Suprapubic skin (tissue), 3 donors: ENCODE measurements at regions not wholly inside any gene's neighbourhood (a gene's known extent, or its start where the extent isn't known, plus 50 kb on each side); places are given as distances from the start of the nearest gene placed in this dataset.

Experiments
- CTCF ChIP-seq, 2 donors: fragments of 200-600 bp in 1 of 2; fragments of 450-650 bp in 1 of 2; sonication (generic) in 1 of 2; IDR thresholded peaks; one replicate each; pipeline ENCODE4 v1.5.1; 2016 to 2019; ENCODE audit warnings: antibody characterized with exemption in 2 of 2, mild to moderate bottlenecking in 1 of 2, moderate library complexity in 1 of 2
- POLR2AphosphoS5 ChIP-seq, 3 donors: sonication (generic); formaldehyde crosslinking; IDR thresholded peaks; one replicate each; pipeline ENCODE4 v1.6.1; 2017; ENCODE audit warnings: antibody characterized with exemption in 3 of 3

- TF ChIP-seq POLR2AphosphoS5 (IDR thresholded peaks at IDR 0.05) (no peak), CTCF (IDR thresholded peaks at IDR 0.05) (no peak)
Observed at GRCh38 chr16:5665834-5666233, 568.2 kb upstream of the EEF2KMT start.
